ENCODE measurements at regions not wholly inside any gene's neighbourhood (a gene's known extent, or its start where the extent isn't known, plus 50 kb on each side); places are given as distances from the start of the nearest gene placed in this dataset.

DNA sequence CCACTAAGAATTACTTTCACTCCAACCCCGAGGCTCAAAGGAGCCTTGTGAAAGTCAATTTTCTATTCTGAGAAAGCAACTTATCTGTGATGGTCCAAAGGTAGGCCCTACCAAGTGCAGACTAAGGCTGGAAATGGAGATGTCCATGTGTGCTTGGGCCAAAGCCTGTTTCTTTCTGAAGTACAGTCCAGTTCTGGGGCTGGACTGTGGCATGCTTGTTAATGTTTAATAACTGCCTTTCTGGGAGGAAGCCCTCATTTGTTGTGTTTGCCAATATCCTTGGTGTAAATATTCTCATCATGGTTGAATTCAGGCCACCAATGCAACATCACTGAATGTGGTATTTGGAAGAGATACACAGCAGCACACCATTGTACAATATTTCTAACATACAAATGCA, 182.3 kb upstream of the BCL6 start:
- no peak for DNase-seq (ENCODE audit: low read depth in 1 of 2, low spot score in 1 of 2)
- Histone ChIP-seq H3K4me2 (no peak overlapping the region), H3K9me3 (peaks cover 23% of the 10 kb centered on the region), H3K27ac (no peak overlapping the region), H3K4me1 (peaks cover 8% of the 10 kb centered on the region; the same call in 1 of the 3 replicates), H3K4me3 (no peak overlapping the region)
- ATAC-seq = no peak
- no peak for FAIRE-seq
- POLR2A ChIA-PET = no interaction called here
- no peak for TF ChIP-seq CBX2 (IDR thresholded peaks at IDR 0.05; ENCODE audit: borderline replicate concordance, low read depth)
- WGBS (ENCODE audit: missing lambda C conversion rate) = 48% methylated on average over 1 of the region's 1 CpG
- CTCF ChIA-PET = no interaction called here

DNA sequence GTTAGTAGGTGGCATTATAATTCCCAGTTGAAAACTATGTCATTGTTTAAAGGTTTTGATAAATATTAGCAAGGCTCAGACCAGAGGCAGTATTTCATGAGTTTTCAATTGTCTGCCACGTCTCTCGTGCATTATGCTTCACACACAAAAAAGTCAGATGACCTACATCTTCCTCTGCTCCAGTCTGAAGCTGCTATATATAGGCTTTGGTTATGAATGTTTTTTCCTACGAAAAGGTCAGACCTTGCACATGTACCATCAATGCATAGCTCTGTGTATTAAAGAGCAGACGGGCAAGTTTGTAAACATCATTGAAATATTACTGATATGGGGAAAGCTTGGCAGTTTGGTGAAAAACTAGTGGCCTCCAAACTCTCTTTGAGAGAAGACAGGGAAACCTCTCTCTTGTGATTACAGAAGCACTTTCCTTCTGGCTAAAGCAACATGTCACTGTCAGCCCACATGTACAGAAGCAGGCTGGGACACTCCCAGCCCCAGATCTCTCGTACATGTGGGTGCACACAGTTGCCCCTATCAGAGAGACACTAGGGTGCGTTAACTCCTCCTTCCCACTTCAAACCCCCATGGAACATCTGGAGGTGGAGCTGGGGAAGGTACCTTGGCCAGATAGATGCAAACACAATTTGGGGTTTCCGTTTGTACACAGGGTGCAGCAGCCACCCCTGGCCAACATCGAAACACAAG, 184.0 kb upstream of the BCL6 start:
- no peak overlapping the region for H3K4me2 ChIP-seq
- TF ChIP-seq FOSL2 (IDR thresholded peaks at IDR 0.05) = no peak
- TF ChIP-seq FOSL2 (CRISPR knock-in tag; IDR thresholded peaks at IDR 0.05) = no peak
- no peak for TF ChIP-seq NR3C1 (IDR thresholded peaks at IDR 0.05)
- no peak for TF ChIP-seq MYC (IDR thresholded peaks at IDR 0.05; ENCODE audit: borderline replicate concordance, low read length)
- no peak for TF ChIP-seq CHD4 (IDR thresholded peaks at IDR 0.05; ENCODE audit: borderline replicate concordance)
- TF ChIP-seq GATA3 (IDR thresholded peaks at IDR 0.05; ENCODE audit: borderline replicate concordance) = no peak
- TF ChIP-seq FOSB (CRISPR knock-in tag; IDR thresholded peaks at IDR 0.05) = no peak
- TF ChIP-seq KDM1A (IDR thresholded peaks at IDR 0.05; ENCODE audit: low read depth) = no peak
- no peak for TF ChIP-seq SMC3 (IDR thresholded peaks at IDR 0.05)
- peaks cover 19% of the 10 kb centered on the region for H3K9me3 ChIP-seq
- no peak for DNase-seq (ENCODE audit: low read depth in 1 of 2, low spot score in 1 of 2)
- no peak overlapping the region for H3K4me3 ChIP-seq
- CTCF ChIA-PET = interaction anchor here (0.6 kb wide), 1 partner anchor 33 kb away, joined by 3 read pairs; no protein-coding TSS in a partner anchor
- POLR2A ChIA-PET = no interaction called here
- no peak for FAIRE-seq
- H3K27ac ChIP-seq = no peak overlapping the region
- no peaks in the 10 kb centered on the region for H3K4me1 ChIP-seq
- ATAC-seq = no peak
- WGBS (ENCODE audit: missing lambda C conversion rate) = 80% methylated on average over 8 of the region's 8 CpGs

DNA sequence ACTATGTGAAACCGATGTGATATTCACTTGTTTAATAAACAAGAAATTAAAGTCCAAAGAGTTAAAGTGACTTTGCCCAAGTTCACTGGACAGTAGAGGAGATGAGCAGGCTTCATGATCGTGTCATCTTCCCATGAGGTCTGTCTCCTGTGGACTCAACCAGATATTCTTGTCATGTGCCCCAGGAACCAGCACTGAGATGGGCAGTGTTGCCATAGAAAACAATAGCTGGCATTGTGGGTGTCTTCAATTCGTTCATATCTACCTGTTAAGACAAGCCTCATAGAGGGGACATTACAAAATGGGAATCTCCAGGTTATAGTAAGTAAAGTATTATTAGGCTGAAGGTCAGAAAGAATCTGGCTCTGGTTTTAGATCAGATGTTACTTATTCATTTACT, 184.8 kb upstream of the BCL6 start:
- ChIA-PET POLR2A (no interaction called here), CTCF (no interaction called here)
- TF ChIP-seq NPAS2 (CRISPR knock-in tag; IDR thresholded peaks at IDR 0.05; ENCODE audit: borderline replicate concordance) (no peak), HOXB5 (CRISPR knock-in tag; IDR thresholded peaks at IDR 0.05) (no peak), FOSL2 (IDR thresholded peaks at IDR 0.05) (no peak), FOSL2 (CRISPR knock-in tag; IDR thresholded peaks at IDR 0.05) (no peak), ZNF302 (CRISPR knock-in tag; IDR thresholded peaks at IDR 0.05) (no peak), ZSCAN20 (CRISPR knock-in tag; IDR thresholded peaks at IDR 0.05) (no peak)
- TF ChIP-seq, protein P1, sequence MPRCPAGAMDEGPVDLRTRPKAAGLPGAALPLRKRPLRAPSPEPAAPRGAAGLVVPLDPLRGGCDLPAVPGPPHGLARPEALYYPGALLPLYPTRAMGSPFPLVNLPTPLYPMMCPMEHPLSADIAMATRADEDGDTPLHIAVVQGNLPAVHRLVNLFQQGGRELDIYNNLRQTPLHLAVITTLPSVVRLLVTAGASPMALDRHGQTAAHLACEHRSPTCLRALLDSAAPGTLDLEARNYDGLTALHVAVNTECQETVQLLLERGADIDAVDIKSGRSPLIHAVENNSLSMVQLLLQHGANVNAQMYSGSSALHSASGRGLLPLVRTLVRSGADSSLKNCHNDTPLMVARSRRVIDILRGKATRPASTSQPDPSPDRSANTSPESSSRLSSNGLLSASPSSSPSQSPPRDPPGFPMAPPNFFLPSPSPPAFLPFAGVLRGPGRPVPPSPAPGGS (IDR thresholded peaks at IDR 0.05) = no peak
- WGBS (ENCODE audit: missing lambda C conversion rate) = 57% methylated on average over 3 of the region's 3 CpGs
- H3K27ac ChIP-seq = no peak overlapping the region
- ATAC-seq (no peak), DNase-seq (ENCODE audit: low read depth in 1 of 2, low spot score in 1 of 2) (no peak), FAIRE-seq (no peak)
- H3K9me3 ChIP-seq = peaks cover 12% of the 10 kb centered on the region
- H3K4me3 ChIP-seq = no peak overlapping the region
- H3K4me1 ChIP-seq = no peaks in the 10 kb centered on the region
- H3K4me2 ChIP-seq = no peak overlapping the region

DNA sequence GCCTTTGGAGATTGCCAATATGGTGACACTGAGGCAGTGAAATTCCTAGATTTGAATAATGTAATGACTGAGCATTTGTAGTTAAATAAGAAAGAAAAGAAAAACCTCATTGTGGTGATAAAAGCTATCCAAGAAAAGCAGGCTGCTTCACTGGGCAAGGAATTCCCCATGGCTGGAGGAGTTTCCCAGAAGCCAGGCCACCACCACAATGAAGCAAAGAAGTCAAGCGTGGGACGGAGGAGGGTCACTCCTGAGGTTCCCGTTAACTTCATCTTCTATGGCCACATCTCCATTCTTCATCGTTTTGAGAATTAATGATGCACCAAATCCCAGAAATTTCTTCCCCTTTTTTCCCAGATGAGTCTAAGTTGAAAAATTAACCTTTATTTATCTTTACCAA, 185.8 kb upstream of the BCL6 start:
- WGBS (ENCODE audit: missing lambda C conversion rate) = 84% methylated on average over 4 of the region's 4 CpGs
- no peaks in the 10 kb centered on the region for H3K4me1 ChIP-seq
- no peak overlapping the region for H3K4me3 ChIP-seq
- no peak overlapping the region for H3K27ac ChIP-seq
- ChIA-PET CTCF (no interaction called here), POLR2A (no interaction called here)
- H3K4me2 ChIP-seq = no peak overlapping the region
- ATAC-seq (no peak), DNase-seq (ENCODE audit: low read depth in 1 of 2, low spot score in 1 of 2) (no peak), FAIRE-seq (no peak)
- no peak for TF ChIP-seq TFCP2L1 (CRISPR knock-in tag; IDR thresholded peaks at IDR 0.05)
- TF ChIP-seq BHLHE40 (IDR thresholded peaks at IDR 0.05; ENCODE audit: low read depth, low read length) = no peak
- TF ChIP-seq RFX5 (IDR thresholded peaks at IDR 0.05) = no peak
- TF ChIP-seq POLR2AphosphoS2 (conservative IDR thresholded peaks at IDR 0.05; ENCODE audit: low read length) = no peak
- TF ChIP-seq MAZ (IDR thresholded peaks at IDR 0.05; ENCODE audit: borderline replicate concordance, low read depth, low read length) = no peak
- TF ChIP-seq NPAS2 (CRISPR knock-in tag; IDR thresholded peaks at IDR 0.05; ENCODE audit: borderline replicate concordance) = no peak
- no peak for TF ChIP-seq CEBPB (IDR thresholded peaks at IDR 0.05)
- no peak for TF ChIP-seq PHF8 (IDR thresholded peaks at IDR 0.05; ENCODE audit: borderline replicate concordance, low read depth)
- TF ChIP-seq CBX2 (IDR thresholded peaks at IDR 0.05; ENCODE audit: borderline replicate concordance, low read depth) = no peak
- TF ChIP-seq, protein P2, sequence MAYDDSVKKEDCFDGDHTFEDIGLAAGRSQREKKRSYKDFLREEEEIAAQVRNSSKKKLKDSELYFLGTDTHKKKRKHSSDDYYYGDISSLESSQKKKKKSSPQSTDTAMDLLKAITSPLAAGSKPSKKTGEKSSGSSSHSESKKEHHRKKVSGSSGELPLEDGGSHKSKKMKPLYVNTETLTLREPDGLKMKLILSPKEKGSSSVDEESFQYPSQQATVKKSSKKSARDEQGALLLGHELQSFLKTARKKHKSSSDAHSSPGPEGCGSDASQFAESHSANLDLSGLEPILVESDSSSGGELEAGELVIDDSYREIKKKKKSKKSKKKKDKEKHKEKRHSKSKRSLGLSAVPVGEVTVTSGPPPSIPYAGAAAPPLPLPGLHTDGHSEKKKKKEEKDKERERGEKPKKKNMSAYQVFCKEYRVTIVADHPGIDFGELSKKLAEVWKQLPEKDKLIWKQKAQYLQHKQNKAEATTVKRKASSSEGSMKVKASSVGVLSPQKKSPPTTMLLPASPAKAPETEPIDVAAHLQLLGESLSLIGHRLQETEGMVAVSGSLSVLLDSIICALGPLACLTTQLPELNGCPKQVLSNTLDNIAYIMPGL (CRISPR knock-in tag; IDR thresholded peaks at IDR 0.05; ENCODE audit: borderline replicate concordance) = no peak
- TF ChIP-seq, protein P3, sequence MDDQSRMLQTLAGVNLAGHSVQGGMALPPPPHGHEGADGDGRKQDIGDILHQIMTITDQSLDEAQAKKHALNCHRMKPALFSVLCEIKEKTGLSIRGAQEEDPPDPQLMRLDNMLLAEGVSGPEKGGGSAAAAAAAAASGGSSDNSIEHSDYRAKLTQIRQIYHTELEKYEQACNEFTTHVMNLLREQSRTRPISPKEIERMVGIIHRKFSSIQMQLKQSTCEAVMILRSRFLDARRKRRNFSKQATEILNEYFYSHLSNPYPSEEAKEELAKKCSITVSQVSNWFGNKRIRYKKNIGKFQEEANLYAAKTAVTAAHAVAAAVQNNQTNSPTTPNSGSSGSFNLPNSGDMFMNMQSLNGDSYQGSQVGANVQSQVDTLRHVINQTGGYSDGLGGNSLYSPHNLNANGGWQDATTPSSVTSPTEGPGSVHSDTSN (IDR thresholded peaks at IDR 0.05) = no peak
- TF ChIP-seq, protein P4, sequence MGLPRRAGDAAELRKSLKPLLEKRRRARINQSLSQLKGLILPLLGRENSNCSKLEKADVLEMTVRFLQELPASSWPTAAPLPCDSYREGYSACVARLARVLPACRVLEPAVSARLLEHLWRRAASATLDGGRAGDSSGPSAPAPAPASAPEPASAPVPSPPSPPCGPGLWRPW (IDR thresholded peaks at IDR 0.05) = no peak
- 0 out of 3 replicates have a peak, but pooled peaks cover 4% of the 10 kb centered on the region for H3K9me3 ChIP-seq

Data from A549 (cell line).